ENCODE measurements at regions not wholly inside any gene's neighbourhood (a gene's known extent, or its start where the extent isn't known, plus 50 kb on each side); places are given as distances from the start of the nearest gene placed in this dataset.

DNA sequence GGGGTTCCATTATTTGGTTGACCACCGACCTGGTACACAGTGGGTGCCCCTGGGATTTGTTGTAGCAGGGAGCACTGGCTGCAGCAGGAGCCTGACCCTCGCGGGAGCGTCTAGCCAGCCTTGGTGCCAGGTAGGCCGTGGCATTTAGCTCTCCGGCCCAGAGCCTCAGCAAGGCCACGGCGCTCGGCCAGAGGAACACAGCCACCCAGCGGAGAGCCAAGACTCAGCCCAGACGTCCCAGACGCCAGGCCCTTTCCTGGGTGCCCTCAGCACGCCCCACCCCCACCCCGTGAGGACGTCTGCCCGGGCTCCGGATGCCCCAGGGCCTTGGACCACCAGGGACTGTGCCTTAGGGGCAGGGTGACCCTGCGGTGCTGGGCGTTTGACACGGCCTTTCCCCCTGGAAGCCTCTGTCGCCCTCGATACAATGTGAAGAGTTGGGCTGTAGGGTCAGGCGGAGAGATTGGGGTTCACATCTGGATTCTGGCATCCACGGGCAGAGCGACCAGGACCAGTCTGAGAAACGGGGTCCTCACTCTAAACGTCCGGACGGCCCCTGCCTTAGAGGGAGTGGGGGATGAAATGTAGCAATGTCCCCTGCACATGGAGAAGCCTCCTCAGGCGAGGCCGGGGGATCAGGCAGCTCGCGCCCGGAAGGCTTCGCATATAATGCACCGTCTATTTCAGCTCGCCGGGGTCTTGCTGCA lies 99.2 kb upstream of the FGF3 start:
- no peak for DNase-seq (ENCODE audit: low read depth)

DNA sequence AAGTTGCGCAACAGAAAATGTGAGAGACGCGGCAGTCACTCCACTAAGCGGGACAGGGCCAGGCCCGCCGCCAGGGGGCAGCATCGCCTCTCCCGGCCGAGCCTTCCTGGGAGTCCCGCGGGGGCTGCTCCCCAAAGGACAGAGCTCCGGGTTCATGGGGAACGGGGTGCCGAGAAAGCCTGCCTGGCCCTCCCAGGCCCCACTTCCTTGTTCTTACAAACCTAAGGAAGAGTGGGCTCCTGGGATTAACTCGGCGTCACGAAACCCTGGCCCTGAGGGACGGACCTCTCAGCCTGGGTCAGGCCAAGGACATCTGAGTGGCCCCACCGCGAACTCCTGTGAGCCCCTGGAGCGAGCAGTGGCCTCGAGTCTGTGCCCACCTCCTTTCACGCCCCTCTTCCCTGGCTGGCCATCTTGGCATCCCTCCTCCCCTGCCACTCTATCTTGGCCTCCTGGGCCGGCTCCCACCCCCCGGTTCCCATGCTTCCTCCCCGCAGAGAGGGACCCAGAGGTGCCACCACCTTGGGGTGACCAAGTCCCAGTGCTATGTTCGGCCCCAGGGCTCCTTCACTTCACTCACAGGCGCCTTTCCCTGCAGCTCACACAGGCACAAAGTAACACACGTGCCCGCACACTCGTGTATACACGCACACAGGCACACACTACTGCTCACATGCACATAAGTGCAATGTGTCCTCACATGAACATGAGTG lies 99.9 kb upstream of the FGF3 start:
- peak; percentile 44 for DNase-seq (ENCODE audit: low read depth)

DNA sequence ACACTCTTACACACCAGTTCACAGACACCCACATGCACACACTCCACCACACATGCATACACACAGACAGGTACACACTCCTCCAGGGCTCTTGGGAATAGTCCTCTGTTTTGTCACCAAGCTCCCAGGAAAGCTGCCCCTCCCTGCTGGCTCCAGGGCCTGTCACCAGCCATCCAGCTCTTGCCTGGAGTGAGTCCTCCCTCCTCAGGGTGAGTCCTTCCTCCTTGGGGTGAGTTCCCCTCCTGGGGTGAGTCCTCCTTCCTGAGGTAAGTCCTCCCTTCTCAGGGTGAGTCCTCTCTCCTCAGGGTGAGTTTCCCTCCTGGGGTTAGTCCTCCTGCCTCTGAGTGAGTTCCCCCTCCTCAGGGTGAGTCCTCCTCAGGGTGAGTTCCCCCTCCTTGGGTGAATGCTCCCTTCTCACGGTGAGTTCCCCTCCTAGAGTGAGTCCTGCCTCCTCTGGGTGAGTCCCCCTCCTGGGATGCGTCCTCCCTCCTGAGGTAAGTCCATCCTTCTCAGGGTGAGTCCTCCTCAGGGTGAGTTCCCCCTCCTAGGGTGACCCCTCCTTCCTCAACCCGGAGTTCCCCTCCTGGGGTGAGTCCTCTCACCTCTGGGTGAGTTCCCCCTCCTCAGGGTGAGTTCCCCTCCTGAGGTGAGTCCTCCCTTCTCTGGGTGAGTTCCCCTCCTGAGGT lies 100.6 kb upstream of the FGF3 start:
- no peak for DNase-seq (ENCODE audit: low read depth)

DNA sequence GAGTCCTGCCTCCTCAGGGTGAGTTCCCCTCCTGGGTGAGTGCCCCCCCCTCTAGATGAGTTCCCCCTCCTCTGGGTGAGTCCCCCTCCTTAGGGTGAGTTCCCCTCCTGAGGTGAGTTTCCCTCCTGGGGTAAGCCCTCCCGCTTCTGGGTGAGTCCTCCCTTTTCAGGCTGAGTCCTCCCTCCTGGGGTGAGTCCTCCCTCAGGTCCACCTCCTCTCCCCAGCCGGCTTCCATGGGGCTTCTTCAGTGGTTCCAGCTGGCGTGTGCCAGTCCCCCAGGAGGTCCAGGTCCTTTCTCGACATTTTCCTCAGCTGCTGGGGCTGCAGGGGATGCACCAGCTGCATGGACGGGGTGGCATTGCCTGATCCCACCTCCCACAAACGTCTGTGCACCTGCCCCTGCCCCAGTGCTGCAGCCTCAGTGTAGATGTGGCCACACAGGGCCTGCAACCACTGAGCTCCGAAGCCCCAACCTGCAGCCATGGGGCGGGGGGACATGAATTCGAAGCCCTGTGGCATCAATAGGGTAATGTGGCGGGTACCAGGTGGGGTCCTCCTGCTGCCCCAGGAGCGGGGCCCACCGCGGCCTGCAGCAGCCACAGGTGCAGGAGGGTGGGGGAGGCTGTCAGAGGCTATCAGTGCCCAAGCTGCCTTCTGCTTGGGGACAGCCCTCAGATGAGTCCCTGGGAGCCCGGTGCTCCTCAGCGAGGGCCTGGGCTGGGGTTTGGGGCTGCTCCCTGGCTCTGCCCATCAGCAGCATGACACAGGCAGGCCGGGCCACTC lies 101.3 kb upstream of the FGF3 start:
- DNase-seq (ENCODE audit: low read depth), result no peak

DNA sequence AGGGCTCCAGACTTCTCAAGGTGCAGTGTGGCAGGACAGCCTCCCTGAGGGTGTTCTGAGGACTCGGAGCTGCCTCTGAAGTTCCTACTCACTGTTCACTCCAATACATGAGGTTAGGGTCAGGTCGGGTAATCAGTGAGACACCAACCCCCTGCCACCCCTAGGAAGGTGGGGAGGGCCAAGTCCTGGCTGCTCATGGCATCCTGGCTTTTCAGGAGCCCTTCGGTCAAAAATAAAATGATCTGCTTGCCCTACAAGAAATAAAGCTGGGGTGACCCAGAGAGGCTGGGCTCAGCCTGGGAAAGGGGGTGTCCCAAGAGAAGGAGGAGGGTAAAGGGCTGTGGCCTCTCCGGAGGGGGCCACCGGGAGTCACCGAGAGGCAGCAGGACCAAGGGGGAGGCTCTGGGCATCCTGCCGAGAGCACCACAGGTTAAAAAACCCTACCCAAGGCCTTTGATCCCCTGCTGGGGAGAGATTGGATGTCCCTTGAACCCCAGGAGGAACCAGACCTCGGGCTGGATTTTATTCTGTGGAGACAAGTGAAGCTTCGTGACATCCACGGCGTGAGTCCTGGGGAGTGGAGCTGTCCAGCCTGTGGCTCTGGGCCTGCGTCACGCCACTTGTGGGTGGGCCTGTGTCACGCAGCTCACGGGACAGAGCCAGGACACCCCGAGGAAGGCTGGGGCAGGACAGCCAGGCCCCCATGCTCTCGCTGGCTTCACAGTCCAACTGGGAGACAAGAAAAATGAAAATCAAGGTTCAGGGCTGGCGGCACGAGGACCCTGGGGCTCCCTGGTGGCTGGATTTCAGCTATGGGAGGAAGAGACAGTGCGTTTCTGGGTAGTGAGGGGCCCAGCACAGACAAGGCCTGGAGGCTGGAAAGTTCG lies 102.2 kb upstream of the FGF3 start:
- DNase-seq (ENCODE audit: low read depth), result no peak

DNA sequence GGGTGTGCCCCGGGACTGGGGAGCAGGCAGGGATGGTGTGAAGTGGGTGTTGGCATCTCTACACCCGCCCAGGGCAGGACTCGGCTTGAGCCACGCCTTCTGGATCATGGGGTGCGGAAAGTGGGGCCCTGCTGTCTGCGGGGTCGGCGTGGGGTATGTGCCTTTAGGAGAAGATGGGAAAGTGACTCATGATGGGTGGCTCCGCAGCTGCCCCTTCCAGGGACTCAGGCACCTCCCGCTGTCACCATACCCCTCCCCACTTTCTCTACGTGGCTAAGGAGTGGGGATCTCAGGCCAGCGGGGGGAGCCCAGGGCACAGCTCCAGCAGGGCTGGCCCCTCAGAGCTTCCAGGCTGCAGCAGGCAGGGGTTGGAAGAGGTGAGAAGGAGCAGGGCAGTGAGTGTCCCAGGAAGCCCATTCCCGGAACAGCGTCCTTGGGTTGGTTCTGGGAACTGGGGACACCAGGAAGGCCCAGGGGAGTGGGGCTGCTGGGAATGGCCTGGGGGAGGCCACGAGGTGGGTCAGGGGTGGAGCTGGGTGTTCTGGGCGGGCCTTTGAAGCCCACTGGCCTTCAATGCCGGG lies 102.9 kb upstream of the FGF3 start:
- DNase-seq (ENCODE audit: low read depth), result no peak

DNA sequence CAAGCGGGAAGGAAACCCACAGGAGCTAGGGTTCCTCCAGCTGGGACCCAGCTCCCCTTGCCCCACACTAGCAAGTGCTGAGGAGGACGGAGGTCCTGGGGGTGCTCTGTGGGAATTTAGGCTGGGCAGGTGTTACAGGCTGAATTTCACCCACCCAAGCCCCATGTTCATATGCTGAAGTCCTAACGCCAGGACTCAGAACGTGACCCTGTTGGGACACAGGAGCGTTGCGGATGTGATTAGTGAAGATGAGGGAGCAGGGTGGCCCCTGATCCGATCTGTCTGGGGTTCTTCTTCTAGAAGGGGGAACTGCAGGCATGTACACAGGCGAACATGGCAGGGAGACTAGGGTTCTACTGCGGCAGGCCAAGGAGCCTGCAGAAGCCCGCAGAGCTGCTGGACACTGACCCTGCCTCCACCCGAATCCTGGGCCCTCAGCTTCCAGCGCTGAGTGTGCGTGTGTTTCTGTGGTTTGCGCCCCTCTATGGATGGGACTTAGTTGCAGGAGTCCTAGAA lies 103.4 kb upstream of the FGF3 start:
- no peak for DNase-seq (ENCODE audit: low read depth)

DNA sequence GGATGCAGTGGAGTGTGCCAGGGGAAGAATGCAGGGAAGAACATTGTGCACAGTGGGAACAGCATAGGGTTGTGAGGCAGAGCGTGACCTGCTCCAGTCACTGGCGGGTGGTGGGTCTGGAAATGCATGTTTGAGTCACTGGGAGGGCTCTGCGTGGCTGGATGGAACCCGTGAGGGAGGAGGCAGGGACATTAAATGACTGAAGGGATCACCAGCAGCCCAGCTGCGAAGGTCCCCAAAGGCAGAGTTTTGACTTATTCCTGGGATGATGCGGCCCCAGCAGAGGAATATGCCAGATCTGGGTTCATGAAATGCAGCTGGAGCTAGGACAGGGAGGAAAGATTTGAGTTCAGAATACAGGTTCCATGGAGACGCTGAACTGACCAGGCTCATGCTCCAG lies 104.0 kb upstream of the FGF3 start:
- no peak for DNase-seq (ENCODE audit: low read depth)

DNA sequence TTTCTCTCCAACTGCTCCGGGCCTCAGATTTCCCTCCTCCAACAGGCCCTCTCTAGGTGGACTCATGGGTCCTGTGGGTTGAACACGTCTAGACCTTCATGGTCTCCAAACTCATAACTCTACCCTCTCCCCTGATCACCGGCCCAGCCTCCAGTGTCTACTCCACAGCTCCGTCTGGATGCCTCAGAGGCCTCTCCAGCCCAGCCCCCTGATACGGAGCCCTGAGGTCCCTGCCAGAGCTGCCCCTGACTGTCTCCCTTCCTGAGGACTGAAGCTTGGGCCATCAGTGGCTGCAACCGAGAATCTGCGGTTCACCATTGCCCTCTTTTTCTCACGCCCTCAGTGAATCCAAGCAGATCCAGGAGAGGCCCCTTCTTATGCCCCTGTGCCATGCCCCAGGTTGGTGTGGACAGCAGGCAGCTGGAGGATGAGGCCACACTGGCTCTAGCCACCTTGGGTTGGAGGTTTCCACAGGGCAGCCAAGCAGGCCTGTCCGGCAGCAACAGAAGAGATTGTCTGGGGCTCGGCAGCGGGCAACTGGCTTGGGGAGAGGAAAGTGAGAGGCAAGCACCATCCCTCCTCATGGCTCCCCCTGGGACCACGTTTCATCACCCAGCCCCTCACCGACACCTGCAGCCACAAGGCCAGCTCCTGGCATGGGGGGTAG lies 104.6 kb upstream of the FGF3 start:
- no peak for DNase-seq (ENCODE audit: low read depth)

DNA sequence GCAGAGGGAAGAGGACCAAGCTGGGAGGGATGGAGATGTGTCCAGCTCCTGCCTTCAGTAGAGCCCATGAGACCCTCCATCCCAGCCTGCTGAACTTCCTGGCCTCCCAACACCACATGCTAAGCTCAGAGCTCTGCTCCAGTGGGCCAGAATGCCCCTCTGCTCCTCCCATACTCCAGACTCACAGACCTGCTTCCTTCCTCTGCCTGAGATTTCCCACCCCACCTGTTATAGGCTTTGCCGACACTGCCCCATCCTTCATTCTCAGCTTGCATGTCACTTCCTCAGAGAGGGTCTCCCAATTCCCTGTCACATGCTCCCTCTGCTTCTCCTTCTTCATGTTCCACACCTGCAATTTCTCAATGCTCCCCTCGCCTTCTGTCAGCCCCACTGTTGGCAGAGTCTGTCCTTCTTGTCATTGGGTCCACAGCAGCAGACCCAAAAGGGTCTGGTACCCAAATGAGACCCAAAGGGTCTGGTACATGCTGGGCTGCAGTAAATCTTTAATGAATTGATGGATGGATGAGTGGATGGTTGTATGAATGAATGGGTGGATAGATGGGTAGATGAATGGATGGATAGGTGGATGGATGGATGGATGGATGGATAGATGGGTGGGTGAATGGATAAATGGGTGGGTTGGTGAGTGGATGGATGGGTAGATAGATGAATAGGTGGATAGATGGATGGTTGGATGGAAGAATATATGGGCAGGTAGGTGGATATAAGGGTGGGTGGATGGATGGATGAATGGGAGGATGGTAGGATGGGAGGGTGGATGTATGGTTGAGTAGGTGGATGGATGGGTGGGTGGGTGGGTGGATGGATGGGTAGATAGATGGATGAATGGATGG lies 105.3 kb upstream of the FGF3 start:
- DNase-seq (ENCODE audit: low read depth), result no peak

DNA sequence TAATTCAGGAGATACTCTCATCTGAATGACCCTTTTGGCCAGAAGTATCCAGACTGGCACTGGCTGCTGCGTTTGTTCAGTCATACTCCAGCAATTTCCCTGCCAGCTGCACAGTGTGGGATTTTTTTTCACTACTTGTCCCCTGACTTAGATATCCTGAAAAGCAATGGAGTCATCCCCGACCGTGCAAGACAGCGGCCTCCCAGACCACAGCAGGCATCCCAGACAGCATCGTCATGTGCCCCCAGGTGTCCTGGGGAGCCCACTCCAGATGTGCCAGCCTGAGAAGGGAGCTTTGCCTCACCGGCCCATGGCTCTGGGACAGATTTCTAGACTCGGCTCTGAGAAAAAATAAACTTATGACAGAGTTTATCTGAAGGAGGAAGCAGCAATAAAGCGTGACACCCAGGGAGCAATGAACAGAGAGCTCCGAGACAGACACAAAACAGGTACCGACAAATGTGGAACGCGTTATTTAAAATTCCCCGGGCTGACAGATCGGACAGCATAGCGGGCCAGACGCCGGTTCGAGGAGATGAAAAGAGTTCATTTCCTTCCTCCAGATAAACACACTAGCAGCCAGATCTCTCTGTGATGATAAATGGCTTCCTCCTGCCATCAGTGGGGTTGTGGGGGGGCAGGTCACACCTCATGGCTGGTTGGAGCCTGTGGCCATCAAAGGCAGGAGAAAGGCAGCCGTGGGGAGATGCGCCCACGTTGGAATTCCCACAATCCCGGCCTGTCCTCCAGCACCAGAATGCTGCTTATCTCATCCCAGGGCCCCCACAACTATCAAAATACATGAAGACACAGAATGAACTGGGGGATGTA lies 106.4 kb upstream of the FGF3 start:
- DNase-seq (ENCODE audit: low read depth), result no peak

DNA sequence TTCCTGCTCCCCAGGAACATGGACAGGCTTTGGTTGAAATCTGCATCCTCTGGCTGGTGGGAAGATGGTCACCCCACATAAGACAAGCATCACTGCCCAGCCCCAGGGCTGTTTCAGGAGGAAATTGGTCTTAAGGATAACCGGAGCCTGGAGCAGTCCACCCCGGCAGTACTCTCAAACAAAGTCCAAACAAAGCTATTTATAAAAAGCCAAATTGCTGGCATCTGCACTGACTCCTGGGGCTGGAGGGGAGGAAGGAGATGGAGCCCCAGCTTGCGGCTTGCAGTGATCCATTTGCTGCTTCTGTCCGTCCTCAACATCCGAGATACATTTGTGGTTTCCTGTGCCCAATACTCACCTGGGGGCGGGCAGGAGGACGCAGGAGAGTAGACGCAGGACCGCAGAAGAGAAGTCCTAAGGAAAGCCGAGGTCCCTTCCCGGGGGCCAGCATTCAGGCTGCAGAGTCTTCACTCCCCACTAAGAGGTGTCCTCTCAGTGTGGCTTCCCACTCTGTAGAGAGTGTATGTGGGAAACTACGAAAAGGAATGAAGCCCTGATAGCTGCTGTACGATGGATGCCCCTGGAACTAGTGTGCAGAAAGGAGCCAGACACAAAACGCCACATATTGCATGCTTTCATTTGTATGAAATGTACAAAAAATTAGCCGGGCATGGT lies 107.3 kb upstream of the FGF3 start:
- no peak for DNase-seq (ENCODE audit: low read depth)

DNA sequence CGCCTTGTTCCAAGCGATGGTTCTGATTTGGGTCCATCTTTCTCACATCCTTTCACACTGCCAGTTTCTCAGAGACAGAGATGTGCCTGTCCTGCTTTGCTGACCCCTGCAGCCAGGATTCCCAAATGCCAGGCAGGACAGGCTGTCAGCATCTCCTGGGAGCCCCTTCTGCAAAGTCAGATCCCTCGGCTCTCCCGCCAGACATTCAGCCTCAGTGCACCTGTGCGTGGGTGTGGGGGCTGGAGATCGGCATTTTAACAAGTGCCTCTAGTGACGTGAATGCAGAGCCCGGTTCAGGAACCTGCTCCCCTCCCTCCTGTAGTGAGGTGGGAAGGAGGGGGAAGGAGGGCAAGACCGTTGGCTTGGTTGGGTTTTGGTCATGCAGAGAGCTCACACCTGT lies 108.9 kb upstream of the FGF3 start:
- no peak for DNase-seq (ENCODE audit: low read depth)

DNA sequence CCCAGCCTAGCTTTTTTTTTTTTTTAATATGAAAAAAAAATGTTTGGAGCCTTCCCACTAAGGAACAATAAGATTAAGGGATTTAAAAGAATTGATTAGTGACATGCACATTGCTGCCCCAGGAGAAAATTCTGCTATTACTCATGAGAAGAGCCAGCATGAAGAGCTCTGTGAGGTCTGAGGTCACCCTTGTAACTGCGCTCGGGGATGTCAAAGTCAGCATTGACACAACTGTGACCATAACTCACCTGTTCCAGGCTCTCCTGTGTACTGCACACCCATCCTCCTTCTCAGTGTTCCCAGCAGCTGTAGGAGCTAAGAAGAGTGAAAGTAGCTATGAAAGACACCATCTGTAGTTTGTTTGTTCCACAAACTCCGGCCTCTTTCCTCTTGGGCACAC lies 109.8 kb upstream of the FGF3 start:
- DNase-seq (ENCODE audit: low read depth), result no peak

DNA sequence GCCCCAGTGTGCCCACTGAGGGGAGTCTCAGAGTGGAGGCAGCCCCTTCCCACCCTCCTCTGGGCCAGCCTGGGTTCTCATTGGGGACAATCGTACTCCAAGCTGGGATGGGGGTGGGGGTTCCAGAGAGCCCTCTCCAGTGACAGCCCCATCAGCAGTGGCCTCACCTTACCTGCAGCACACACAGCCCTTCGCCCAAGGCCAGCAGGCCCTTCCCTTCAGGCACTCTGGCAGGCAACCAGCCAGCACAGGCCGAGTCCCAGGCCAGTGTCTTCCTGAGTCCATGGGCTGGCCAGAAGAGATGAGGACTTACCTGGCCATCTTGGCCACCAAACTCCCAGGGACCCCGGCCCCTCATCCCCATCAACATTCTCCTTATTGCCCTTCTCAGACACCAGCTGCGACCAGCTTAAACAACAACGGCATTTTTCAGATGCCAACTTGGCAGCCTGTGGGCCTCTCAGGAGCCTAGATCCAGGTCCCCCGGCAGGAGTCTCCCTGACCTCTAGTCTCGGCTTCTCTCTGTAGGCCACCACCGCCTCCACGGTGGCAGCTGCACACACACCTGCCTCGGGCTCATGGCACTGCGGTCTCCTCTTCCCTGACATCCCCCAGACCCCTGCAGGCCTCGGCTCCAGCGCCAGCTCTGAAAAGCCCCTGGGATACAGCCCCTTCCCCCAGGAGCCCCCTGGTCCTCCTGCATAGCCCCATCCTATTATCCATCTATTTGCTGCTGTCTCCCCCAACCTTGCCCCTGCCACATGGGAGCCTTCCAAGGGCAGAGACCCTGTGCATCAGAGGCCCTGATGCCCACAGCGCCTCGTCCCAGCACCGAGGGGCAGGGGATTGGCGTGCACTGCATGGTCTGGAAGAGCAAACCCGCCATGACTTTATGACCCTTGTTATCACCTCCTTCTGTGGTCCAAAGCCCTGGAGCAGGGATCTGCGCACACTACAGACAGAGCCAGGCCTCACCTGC lies 111.2 kb upstream of the FGF3 start:
- no peak for DNase-seq (ENCODE audit: low read depth)

DNA sequence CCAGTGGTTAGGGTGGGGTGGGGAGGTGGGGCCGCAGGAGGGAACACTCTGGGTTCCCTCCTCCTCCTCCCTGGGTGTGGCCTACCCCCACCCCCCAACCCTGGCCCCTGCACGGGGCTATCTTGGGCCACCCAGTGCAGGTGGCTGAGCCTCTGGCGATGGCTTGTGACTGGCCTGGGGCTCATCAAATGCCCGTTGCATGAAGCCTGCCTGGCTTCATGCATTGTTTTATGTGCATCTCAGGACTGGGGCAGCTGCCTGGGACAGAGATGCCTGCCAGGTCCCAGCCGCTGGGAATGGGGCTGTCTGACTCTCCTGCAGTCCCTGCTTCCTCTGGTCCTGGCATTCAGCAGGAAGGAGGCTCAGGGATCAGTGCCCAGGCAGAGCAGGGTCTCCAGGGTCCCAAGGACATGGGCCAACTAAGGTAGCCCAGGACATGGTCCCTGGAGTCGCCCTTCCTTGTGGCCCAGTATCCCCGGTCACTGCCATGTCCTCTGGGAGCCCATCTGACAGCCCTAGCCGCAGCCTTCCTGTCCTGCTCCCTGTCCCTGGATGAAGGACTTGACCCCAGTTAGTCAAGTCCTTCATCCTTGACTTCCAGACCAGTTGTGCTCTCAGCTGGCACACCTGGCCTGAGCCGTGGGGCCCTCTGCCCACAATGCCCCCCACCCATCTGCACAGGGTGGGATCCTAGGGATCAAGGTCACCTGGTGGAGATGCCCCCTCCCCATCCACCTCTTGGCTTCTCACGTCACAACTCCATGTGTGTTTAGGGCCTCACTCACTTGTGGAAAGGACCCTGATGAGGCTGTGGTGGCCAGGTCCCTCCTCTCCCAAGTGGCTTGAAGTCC lies 112.1 kb upstream of the FGF3 start:
- DNase-seq (ENCODE audit: low read depth), result no peak
